ENCODE measurements at regions not wholly inside any gene's neighbourhood (a gene's known extent, or its start where the extent isn't known, plus 50 kb on each side); places are given as distances from the start of the nearest gene placed in this dataset.

DNA sequence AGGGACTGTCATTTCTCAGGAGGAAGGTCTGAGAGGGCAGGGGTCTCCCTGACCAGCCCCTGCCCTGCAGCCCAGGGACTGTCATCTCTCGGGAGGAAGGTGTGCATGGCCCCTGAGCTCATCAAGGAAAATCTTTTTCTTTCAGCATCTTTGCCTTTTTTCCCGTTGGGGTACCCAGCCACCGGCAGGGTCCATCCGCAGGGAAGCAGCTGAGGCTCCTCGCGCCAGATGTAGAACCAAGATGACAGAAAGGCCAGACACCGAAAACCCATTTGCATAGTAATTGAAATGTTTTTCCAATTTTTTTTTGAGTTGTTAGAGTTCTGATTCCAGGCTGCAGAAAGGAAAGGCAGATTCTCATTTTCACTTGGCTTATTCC, 613.9 kb downstream of the TBC1D22A start:
- TF ChIP-seq POLR2AphosphoS5 (IDR thresholded peaks at IDR 0.05; ENCODE audit: low read depth), result no peak
- TF ChIP-seq, protein P1, sequence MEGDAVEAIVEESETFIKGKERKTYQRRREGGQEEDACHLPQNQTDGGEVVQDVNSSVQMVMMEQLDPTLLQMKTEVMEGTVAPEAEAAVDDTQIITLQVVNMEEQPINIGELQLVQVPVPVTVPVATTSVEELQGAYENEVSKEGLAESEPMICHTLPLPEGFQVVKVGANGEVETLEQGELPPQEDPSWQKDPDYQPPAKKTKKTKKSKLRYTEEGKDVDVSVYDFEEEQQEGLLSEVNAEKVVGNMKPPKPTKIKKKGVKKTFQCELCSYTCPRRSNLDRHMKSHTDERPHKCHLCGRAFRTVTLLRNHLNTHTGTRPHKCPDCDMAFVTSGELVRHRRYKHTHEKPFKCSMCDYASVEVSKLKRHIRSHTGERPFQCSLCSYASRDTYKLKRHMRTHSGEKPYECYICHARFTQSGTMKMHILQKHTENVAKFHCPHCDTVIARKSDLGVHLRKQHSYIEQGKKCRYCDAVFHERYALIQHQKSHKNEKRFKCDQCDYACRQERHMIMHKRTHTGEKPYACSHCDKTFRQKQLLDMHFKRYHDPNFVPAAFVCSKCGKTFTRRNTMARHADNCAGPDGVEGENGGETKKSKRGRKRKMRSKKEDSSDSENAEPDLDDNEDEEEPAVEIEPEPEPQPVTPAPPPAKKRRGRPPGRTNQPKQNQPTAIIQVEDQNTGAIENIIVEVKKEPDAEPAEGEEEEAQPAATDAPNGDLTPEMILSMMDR (IDR thresholded peaks at IDR 0.05; ENCODE audit: insufficient read depth, low read length), result no peak
- no peak for TF ChIP-seq SPI1 (IDR thresholded peaks at IDR 0.05; ENCODE audit: borderline replicate concordance, low read depth)

Measured in HL-60 (cell line).